ENCODE measurements at regions not wholly inside any gene's neighbourhood (a gene's known extent, or its start where the extent isn't known, plus 50 kb on each side); places are given as distances from the start of the nearest gene placed in this dataset.
"Not testable (repeated sequence)": the region's sequence is repeated elsewhere in the genome, so short reads cannot be mapped to it uniquely, and the experiment has no call there.

DNA sequence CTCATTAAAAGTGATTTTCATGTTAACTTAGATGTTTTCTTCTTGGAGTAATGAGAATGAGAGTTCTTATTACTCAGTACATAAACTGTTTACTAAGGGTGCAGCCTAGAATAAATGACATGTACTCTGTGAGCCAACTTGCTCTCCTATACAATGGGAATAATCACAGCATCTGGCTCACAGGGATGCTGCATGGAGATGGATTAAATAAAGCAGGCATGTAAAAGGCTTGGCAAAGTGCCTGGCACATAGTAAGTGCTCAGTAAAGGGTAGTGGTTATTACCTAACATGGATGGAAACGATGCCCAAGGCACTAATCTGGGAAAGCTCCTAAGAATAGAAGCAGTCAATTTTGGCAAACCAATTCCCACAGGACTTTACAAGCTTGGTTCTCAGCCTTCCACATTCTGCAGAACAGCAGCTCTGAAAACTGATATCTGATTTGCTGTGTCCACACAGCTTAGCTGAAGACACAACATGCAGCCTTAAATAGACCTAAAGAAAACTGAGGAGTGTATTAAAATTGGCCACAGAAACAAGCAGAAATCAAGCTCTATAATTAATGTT is 176.1 kb downstream of the ABCC12 start:
- H3K27ac ChIP-seq, result no peak overlapping the region
- no peak for TF ChIP-seq CTCF (IDR thresholded peaks at IDR 0.05)
- no peak for TF ChIP-seq ZFX (IDR thresholded peaks at IDR 0.05; ENCODE audit: borderline replicate concordance)

DNA sequence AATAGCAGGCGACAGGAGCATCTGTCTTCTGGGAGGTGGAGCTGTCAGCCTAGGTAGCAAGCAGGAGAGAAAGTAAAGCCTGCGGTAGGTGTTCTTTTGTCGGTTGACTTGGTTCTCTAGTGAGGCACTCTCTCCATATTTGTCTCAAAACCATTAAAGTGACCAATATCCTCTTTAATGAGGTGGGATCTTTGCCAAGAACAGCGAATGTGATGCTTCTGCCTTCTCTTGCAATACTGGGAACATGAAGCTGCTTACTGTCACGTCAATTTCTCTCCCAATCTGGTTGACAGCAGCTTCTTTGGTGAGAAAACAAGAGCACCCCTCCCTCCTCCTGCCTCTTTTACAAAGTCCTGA is 176.7 kb downstream of the ABCC12 start:
- no peak overlapping the region for H3K27ac ChIP-seq
- TF ChIP-seq ZFX (IDR thresholded peaks at IDR 0.05; ENCODE audit: borderline replicate concordance), result no peak
- TF ChIP-seq CTCF (IDR thresholded peaks at IDR 0.05), result no peak

DNA sequence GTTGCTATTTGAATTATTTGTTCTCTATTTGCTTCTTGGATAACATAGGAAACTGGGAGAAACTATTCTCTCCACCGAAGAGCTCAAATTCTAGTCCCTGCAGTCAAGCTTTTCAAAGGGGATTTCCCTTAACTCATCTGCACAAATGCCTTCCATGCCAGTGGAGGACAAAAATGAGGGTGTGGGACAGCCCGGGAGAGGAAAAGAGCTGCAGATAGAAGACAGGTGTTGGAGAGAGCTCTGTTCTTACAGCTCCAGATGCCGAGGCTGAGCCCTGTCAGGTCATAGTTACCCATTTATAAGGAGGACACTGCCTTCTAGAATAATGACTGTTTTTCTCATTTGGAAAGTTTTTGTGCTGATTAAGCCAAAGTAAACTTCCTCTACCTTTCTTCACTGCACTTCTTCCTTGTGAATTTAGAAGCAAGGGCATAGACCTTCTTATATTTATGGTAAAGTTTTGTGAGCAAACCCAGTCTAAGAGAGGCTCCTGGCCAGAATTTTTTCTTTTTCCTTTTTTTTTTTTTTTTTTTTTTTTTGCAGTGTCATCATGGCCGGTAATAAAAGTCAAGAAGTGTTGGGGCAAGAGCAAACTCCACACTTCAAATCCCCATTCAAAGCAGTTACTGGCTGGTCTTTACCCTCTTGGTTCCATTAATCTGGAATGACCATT is 177.2 kb downstream of the ABCC12 start:
- H3K27ac ChIP-seq, result no peak overlapping the region
- TF ChIP-seq ZFX (IDR thresholded peaks at IDR 0.05; ENCODE audit: borderline replicate concordance), result no peak
- TF ChIP-seq CTCF (IDR thresholded peaks at IDR 0.05), result no peak

GRCh38 chr16:47977802-47978201 is 178.0 kb downstream of the ABCC12 start:
- TF ChIP-seq CTCF (IDR thresholded peaks at IDR 0.05) (no peak), ZFX (IDR thresholded peaks at IDR 0.05; ENCODE audit: borderline replicate concordance) (no peak)
- no peak overlapping the region for H3K27ac ChIP-seq

DNA sequence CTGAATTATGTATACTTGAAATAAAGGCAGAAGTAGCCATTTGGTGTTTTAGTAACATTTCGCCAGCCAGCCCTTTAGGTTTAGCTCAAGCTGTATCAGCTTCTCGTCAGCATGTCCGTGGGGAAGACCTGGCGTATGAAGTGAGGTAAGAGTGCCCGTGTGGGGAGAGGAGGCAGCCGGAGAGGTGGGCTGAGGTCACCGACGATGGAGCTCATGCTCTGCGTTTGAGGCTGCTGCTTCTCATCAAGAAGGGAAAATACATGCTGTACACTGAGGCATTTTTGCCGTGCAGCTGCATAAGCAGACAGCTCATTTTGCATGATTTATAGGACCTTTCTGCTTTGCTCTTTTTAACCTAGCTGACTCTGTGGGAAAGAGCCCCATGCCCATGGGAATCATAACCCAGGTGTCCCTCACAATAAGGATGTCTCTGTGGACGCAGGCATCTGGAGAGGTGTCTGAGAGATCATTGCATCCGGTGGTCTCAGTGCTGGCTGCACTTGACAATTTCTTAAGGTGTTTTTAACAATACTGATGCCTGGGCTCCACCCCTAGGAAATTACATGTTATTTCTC is 179.1 kb downstream of the ABCC12 start:
- no peak overlapping the region for H3K27ac ChIP-seq
- TF ChIP-seq ZFX (IDR thresholded peaks at IDR 0.05; ENCODE audit: borderline replicate concordance) (no peak), CTCF (IDR thresholded peaks at IDR 0.05) (no peak)

GRCh38 chr16:47974971-47975370 is 180.8 kb downstream of the ABCC12 start:
- not testable (repeated sequence) for H3K27ac ChIP-seq

GRCh38 chr16:47973552-47973951 is 182.2 kb downstream of the ABCC12 start:
- H3K27ac ChIP-seq, result no peak overlapping the region
- TF ChIP-seq ZFX (IDR thresholded peaks at IDR 0.05; ENCODE audit: borderline replicate concordance) (no peak), CTCF (IDR thresholded peaks at IDR 0.05) (no peak)

All from 22Rv1 (cell line).